Mesothelial cell of epicardium (in vitro differentiated cells): ENCODE measurements at regions not wholly inside any gene's neighbourhood (a gene's known extent, or its start where the extent isn't known, plus 50 kb on each side); places are given as distances from the start of the nearest gene placed in this dataset.

ENCODE experiments used
- DNase-seq, 2 experiments: peaks; one replicate each; pipeline ENCODE4 v3.0.0; 2021; ENCODE audit warnings: low spot score in 2 of 2; ENCODE audit not compliant: unreplicated experiment in 2 of 2
- H3K27ac Mint-ChIP-seq: 2 replicates; pipeline ENCODE4 v1.8.0; 2021; ENCODE audit warnings: mixed read lengths
- H3K27me3 Mint-ChIP-seq: 2 replicates; pipeline ENCODE4 v1.8.0; 2021; ENCODE audit warnings: low read depth, mixed read lengths
- H3K36me3 Mint-ChIP-seq: 2 replicates; pipeline ENCODE4 v1.8.0; 2021; ENCODE audit warnings: mixed read lengths
- H3K4me1 Mint-ChIP-seq: 2 replicates; pipeline ENCODE4 v1.8.0; 2021; ENCODE audit warnings: mixed read lengths
- H3K4me3 Mint-ChIP-seq: 2 replicates; pipeline ENCODE4 v1.8.0; 2021; ENCODE audit warnings: mild to moderate bottlenecking, moderate library complexity, mixed read lengths
- H3K9me3 Mint-ChIP-seq: 2 replicates; pipeline ENCODE4 v1.8.0; 2021; ENCODE audit warnings: mixed read lengths
- TF ChIP-seq, protein P1 (sequence below): fragments of 200-600 bp; sonication (generic); IDR thresholded peaks from one replicate; pipeline ENCODE4 v1.5.0; 2021; ENCODE audit warnings: antibody characterized with exemption; ENCODE audit not compliant: unreplicated experiment

DNA sequence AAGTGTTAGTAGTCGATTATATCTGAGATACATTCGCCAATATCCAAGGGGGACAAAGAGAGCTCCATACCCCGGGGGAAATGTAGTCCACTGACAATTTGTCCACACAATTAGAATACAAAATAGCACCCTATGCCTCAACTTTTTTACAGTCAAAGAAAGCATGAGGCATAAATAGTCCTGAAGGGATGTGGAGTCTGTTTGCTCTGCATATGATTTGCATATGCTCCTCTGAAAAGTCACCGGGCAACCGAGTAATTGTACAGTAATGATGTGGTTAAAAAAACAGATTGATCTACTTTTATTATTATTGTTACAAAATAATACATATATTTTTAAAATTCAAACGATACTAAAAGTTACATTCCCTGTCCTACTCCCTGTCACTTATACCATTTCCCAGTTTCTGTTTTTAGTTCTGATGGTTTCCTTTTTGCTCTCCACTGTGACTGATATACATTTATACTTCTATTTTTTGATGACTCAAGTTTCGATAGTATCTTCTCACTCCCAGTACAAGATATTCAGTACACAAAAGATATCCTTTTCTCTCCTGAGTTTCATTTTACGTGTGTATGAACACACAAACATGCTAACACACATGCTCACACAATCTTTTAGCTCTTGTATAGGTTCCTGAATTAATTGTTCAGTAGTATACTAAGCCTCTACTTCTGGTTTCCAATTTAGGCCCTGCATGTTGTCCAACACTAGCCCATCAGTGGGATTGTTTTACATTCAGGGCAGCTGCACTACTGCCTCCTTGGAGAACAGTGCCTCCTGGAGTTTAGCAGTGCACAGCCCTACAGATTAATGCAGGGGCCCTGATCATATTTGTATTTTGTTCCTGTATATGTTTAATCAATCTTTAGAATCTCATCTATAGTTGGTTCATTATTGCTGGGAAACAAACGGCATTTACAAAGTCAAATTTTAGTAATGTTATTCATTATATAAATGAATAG lies 130.9 kb downstream of the TES start:
- TF ChIP-seq, protein P1, sequence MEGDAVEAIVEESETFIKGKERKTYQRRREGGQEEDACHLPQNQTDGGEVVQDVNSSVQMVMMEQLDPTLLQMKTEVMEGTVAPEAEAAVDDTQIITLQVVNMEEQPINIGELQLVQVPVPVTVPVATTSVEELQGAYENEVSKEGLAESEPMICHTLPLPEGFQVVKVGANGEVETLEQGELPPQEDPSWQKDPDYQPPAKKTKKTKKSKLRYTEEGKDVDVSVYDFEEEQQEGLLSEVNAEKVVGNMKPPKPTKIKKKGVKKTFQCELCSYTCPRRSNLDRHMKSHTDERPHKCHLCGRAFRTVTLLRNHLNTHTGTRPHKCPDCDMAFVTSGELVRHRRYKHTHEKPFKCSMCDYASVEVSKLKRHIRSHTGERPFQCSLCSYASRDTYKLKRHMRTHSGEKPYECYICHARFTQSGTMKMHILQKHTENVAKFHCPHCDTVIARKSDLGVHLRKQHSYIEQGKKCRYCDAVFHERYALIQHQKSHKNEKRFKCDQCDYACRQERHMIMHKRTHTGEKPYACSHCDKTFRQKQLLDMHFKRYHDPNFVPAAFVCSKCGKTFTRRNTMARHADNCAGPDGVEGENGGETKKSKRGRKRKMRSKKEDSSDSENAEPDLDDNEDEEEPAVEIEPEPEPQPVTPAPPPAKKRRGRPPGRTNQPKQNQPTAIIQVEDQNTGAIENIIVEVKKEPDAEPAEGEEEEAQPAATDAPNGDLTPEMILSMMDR: no peak
- peaks cover 23% of the 10 kb centered on the region for H3K9me3 Mint-ChIP-seq
- H3K27ac Mint-ChIP-seq: no peak overlapping the region
- H3K36me3 Mint-ChIP-seq: no peaks in the 10 kb centered on the region
- H3K4me3 Mint-ChIP-seq: no peak overlapping the region
- H3K4me1 Mint-ChIP-seq: peaks cover 3% of the 10 kb centered on the region
- no peak for DNase-seq
- no peaks in the 10 kb centered on the region for H3K27me3 Mint-ChIP-seq

DNA sequence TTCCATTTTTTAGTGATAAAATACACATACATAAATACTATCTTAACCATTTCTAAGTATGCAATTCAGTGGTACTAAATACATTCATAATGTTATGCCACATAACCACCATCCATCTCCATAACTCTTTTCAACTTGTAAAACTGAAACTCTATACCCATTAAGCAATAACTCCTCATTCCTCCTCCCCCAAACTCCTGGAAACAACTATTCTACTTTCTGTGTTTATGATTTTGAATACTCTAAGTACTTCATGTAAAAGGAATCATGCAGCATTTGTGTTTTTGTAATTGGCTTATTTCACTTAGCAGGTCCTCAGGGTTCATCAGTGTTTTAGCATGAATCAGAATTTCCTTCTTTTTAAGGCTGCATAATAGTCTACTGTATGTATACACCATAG lies 131.8 kb downstream of the TES start:
- Mint-ChIP-seq H3K36me3 (no peaks in the 10 kb centered on the region), H3K9me3 (peaks cover 29% of the 10 kb centered on the region), H3K27ac (no peak overlapping the region), H3K27me3 (no peaks in the 10 kb centered on the region), H3K4me1 (peaks cover 3% of the 10 kb centered on the region), H3K4me3 (no peak overlapping the region)
- DNase-seq: no peak
- TF ChIP-seq, protein P1: no peak

DNA sequence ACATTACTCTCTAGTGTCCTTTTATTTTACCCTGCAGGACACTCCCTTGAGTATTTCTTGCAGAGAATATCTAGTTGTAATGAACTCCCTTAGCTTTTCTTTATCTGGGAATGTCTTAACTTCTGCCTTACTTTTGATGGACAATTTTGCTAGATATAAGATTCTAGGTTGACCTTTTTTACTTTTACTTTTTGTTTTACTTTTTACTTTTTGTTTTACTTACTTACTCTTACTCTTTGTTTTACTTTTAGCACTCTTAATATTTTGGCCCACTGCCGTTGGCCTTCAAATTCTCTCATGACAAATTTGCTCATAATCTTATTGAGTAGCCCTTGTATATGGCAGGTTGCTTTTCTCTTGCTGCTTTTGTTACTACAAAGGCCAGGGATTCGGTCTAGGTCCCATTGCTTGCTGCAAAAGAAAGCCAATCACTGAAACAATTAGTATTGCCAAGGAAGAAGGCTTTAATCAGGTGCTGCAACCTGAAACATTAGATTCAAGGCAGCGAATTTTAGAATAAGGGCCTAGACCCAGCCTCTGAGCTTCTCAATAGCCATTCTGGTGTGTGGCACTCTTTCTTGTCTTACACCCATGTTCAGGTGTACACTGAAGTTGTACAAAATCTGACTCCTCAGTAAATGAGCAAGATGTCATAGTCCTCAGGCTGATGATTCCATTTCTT lies 137.0 kb downstream of the TES start:
- Mint-ChIP-seq H3K4me3 (no peak overlapping the region), H3K9me3 (peaks cover 46% of the 10 kb centered on the region), H3K36me3 (peaks cover 2% of the 10 kb centered on the region), H3K4me1 (no peaks in the 10 kb centered on the region), H3K27ac (no peak overlapping the region), H3K27me3 (no peaks in the 10 kb centered on the region)
- TF ChIP-seq, protein P1: no peak
- no peak for DNase-seq

DNA sequence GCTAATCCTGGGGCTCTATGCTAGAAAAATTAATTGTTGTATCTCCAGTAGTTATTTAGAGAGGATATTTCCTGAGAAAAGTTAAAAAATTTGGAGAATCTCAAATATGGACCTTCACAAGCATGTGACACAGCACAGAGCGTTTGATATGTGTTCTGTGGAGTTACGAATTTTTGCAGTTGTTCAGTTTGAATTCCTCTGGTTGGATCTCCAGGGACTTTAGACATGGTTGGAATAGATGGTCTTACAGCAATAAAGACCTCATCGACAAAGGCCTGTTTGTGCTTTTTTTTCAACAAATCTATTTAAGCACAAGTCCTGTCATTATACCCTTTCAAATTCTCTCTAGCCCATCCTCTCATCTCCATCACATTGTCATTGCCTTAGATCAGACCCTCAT lies 138.0 kb downstream of the TES start:
- TF ChIP-seq, protein P1: no peak
- no peak overlapping the region for H3K4me3 Mint-ChIP-seq
- no peaks in the 10 kb centered on the region for H3K4me1 Mint-ChIP-seq
- peaks cover 42% of the 10 kb centered on the region for H3K9me3 Mint-ChIP-seq
- H3K36me3 Mint-ChIP-seq: peaks cover 2% of the 10 kb centered on the region
- no peak for DNase-seq
- H3K27ac Mint-ChIP-seq: no peak overlapping the region
- no peaks in the 10 kb centered on the region for H3K27me3 Mint-ChIP-seq

DNA sequence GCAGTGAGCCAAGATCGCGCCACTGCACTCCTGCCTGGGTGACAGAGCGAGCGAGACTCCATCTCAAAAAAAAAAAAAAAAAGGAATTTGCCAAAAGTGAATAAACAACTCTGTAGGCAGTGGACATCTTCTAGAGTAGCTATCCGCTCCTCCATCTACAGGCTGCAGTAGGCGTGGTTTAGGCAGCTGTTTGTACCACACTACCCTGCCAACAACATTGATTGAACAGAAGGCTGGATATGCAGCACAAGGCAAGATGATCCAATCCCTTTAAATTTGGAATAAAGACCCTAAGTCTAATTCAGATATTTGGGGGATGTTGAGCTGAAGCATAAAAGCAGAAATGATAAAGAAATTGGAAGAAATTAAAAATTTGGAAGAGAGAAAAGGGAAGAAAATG lies 141.6 kb downstream of the TES start:
- Mint-ChIP-seq H3K9me3 (peaks cover 18% of the 10 kb centered on the region), H3K27ac (no peak overlapping the region), H3K27me3 (no peaks in the 10 kb centered on the region), H3K4me3 (no peak overlapping the region), H3K4me1 (peaks cover 35% of the 10 kb centered on the region), H3K36me3 (peaks cover 2% of the 10 kb centered on the region)
- TF ChIP-seq, protein P1: no peak
- DNase-seq: no peak
